WERI-Rb-1 (cell line): ENCODE measurements at regions not wholly inside any gene's neighbourhood (a gene's known extent, or its start where the extent isn't known, plus 50 kb on each side); places are given as distances from the start of the nearest gene placed in this dataset.

Experiments used
- DNase-seq: peaks from one replicate; pipeline ENCODE4 v3.0.0-alpha.2; 2020
- H3K27ac ChIP-seq: fragments of 250-450 bp; sonication (Bioruptor Pico); 2 replicates; pipeline ENCODE4 v1.5.1; 2020; ENCODE audit warnings: mild to moderate bottlenecking, moderate library complexity
- H3K27me3 ChIP-seq: fragments of 250-450 bp; sonication (Bioruptor Pico); 2 replicates; pipeline ENCODE4 v1.5.1; 2021; ENCODE audit warnings: mild to moderate bottlenecking, low read depth, moderate library complexity; ENCODE audit not compliant: insufficient read depth, severe bottlenecking
- H3K36me3 ChIP-seq: fragments of 250-450 bp; sonication (Bioruptor Pico); 2 replicates; pipeline ENCODE4 v1.5.1; 2020; ENCODE audit warnings: mild to moderate bottlenecking, moderate library complexity
- H3K4me3 ChIP-seq: 2 replicates; pipeline ENCODE4 v1.5.1; 2011; ENCODE audit warnings: low read depth, mild to moderate bottlenecking, control low read depth, low read length
- H3K9me3 ChIP-seq: fragments of 250-450 bp; sonication (Bioruptor Pico); 2 replicates; pipeline ENCODE4 v1.5.1; 2021; ENCODE audit warnings: mild to moderate bottlenecking, moderate library complexity; ENCODE audit not compliant: severe bottlenecking
- TF ChIP-seq, protein P1 (sequence below): IDR thresholded peaks from 2 replicates; pipeline ENCODE4 v1.5.1; 2011; ENCODE audit warnings: low read depth, mild to moderate bottlenecking, control low read depth, inconsistent platforms, low read length

DNA sequence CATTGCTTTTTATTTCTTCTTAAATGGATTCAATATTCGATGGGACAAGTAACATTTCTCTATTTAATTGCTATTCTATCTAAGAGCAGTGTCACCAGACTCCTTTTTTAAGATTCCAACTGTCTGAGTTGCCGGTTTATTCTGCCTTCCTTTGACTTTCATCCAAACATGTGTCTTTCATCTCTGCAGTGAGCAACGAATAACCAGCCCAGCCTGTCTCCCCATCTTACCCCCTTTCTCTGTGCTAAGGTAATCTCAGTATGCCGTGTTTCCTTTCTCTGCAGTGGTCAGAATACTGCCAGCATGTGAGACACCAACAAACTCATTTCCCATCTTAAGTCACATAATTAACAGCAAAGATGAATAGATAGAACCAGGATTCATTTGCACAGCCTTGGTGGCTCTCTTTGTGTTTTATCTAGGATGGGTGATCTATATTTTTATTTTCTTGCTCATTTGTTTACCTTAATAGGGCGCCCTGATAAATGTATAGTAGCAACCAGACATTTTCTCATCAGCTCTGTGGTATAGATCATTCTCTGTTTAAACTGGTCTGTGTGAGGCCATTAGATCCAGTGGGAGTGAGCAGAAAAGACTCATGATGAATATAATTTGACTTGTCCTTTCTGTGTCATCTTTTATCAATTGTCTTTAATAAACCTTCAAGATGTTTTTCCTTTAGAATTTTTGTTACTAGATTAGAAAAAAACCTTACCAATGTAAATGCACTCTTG lies 394.8 kb upstream of the IGFBP7 start:
- H3K27ac ChIP-seq, result no peak overlapping the region
- no peaks in the 10 kb centered on the region for H3K9me3 ChIP-seq
- DNase-seq, result no peak
- no peaks in the 10 kb centered on the region for H3K27me3 ChIP-seq
- H3K4me3 ChIP-seq, result no peak overlapping the region
- TF ChIP-seq, protein P1, sequence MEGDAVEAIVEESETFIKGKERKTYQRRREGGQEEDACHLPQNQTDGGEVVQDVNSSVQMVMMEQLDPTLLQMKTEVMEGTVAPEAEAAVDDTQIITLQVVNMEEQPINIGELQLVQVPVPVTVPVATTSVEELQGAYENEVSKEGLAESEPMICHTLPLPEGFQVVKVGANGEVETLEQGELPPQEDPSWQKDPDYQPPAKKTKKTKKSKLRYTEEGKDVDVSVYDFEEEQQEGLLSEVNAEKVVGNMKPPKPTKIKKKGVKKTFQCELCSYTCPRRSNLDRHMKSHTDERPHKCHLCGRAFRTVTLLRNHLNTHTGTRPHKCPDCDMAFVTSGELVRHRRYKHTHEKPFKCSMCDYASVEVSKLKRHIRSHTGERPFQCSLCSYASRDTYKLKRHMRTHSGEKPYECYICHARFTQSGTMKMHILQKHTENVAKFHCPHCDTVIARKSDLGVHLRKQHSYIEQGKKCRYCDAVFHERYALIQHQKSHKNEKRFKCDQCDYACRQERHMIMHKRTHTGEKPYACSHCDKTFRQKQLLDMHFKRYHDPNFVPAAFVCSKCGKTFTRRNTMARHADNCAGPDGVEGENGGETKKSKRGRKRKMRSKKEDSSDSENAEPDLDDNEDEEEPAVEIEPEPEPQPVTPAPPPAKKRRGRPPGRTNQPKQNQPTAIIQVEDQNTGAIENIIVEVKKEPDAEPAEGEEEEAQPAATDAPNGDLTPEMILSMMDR, result no peak
- no peaks in the 10 kb centered on the region for H3K36me3 ChIP-seq

DNA sequence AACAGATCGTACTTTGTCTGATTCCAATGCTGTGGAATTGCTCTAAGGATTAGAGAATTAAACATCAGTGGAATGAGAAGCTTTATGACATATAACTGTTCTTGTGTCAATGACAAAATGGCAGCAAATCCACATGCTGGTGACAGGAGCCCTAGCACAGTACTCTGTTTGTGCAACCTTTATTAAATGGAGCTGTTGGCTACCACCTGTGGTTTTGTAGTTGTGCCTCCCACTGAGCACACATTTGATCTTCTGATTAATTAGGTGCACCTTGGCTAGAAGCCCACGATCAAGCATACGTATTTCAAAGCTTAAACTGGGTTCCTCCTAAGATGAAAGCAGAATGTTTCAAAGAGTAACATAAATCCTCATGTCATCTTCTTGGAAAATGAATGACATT lies 394.0 kb upstream of the IGFBP7 start:
- TF ChIP-seq, protein P1, result no peak
- Histone ChIP-seq H3K27ac (no peak overlapping the region), H3K4me3 (no peak overlapping the region), H3K27me3 (no peaks in the 10 kb centered on the region), H3K36me3 (no peaks in the 10 kb centered on the region), H3K9me3 (no peaks in the 10 kb centered on the region)
- DNase-seq, result no peak

DNA sequence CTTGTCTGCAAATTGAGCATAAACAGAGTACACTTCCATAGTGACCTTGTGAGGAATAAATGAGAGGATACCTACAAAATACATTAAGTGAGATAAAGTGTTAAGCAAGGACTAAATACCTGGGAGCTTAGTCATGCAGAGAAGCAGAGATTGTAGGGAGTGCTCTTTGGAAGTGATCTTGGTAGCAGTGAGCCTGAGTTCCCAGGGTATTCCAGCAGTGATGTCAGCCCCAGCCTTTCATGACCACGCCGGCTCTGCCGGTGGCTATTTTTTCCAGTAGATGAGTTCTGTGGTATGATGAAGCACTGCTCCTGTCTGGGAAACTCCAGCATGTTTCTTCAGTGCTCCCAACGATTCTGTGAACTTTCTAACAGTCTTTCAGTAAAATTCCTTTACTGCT lies 391.5 kb upstream of the IGFBP7 start:
- H3K4me3 ChIP-seq, result no peak overlapping the region
- no peak overlapping the region for H3K27ac ChIP-seq
- H3K9me3 ChIP-seq, result no peaks in the 10 kb centered on the region
- no peaks in the 10 kb centered on the region for H3K27me3 ChIP-seq
- no peak for DNase-seq
- TF ChIP-seq, protein P1, result no peak
- no peaks in the 10 kb centered on the region for H3K36me3 ChIP-seq

DNA sequence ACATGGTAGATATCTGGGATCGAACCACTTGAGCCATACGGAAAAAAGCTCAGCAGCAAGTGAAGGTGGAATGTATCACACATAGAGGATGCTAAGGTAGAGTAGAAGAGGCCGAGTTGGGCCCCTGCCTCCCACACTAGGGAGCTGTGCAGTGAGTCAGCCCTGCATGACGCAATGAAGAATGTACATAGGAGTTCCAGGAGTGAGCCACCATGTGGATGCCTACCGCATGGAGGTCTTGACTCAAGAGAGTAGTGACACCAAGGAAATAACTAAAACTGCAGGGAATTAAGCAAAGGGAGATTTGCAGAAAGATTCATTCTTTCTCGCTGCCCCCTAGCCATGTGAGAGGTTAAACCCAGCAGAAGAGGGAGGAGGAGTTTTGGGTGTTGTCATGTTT lies 389.6 kb upstream of the IGFBP7 start:
- DNase-seq, result no peak
- no peak overlapping the region for H3K27ac ChIP-seq
- H3K36me3 ChIP-seq, result no peaks in the 10 kb centered on the region
- no peak overlapping the region for H3K4me3 ChIP-seq
- H3K9me3 ChIP-seq, result no peaks in the 10 kb centered on the region
- TF ChIP-seq, protein P1, result no peak
- no peaks in the 10 kb centered on the region for H3K27me3 ChIP-seq

DNA sequence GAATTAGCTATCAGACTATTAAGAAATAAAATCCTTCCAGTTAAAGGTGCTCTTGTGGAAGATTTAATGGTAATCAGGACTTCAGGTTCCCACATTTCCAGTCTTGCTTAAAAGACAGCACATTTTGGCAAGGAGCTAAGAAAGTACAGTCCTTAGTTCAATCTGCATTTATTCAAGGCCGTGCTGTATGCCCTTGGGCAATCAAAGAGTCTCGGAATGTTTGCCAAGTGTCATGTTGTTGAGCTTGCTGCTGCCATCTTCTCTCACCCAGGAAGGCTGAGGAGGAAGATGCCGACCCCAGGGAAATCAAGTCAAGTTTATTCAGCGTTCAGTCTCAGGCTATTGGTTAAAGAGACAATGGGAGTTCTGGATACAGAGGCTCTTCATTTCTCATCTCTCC lies 388.1 kb upstream of the IGFBP7 start:
- Histone ChIP-seq H3K27me3 (no peaks in the 10 kb centered on the region), H3K36me3 (no peaks in the 10 kb centered on the region), H3K4me3 (no peak overlapping the region), H3K9me3 (no peaks in the 10 kb centered on the region), H3K27ac (no peak overlapping the region)
- DNase-seq, result no peak
- TF ChIP-seq, protein P1, result no peak
